ENCODE measurements at regions not wholly inside any gene's neighbourhood (a gene's known extent, or its start where the extent isn't known, plus 50 kb on each side); places are given as distances from the start of the nearest gene placed in this dataset.
"Not testable (repeated sequence)": the region's sequence is repeated elsewhere in the genome, so short reads cannot be mapped to it uniquely, and the experiment has no call there.

GRCh38 chr12:9417341-9417740 lies 190.4 kb downstream of the KLRB1 start:
- intact Hi-C loops (cut with DNase I); H3K36me3 ChIP-seq; ATAC-seq; H3K4me3 ChIP-seq; H3K27ac ChIP-seq; H3K4me1 ChIP-seq; DNase-seq; H3K9me3 ChIP-seq; H3K27me3 ChIP-seq: not testable (repeated sequence)
- WGBS (ENCODE audit: insufficient coverage, low coverage, low lambda C conversion rate, missing lambda C conversion rate), result 80% methylated on average over 2 of the region's 13 CpGs

GRCh38 chr12:9416346-9416745 lies 191.4 kb downstream of the KLRB1 start:
- H3K36me3 ChIP-seq; DNase-seq; intact Hi-C loops (cut with DNase I); H3K4me3 ChIP-seq; ATAC-seq; H3K9me3 ChIP-seq; H3K27ac ChIP-seq; H3K27me3 ChIP-seq; H3K4me1 ChIP-seq: not testable (repeated sequence)
- 85% methylated on average over 6 of the region's 8 CpGs for WGBS (ENCODE audit: insufficient coverage, low coverage, low lambda C conversion rate, missing lambda C conversion rate)

- H3K9me3 ChIP-seq; DNase-seq; ATAC-seq; H3K4me3 ChIP-seq; H3K36me3 ChIP-seq; H3K27ac ChIP-seq; H3K4me1 ChIP-seq; intact Hi-C loops (cut with DNase I); H3K27me3 ChIP-seq: not testable (repeated sequence)
- WGBS (ENCODE audit: insufficient coverage, low coverage, low lambda C conversion rate, missing lambda C conversion rate), result no CpG with 5 or more reads among the region's 3 CpGs
These were observed 191.8 kb downstream of the KLRB1 start for GRCh38 chr12:9415898-9416297.

- intact Hi-C loops (cut with DNase I); ATAC-seq; H3K4me3 ChIP-seq; H3K4me1 ChIP-seq; H3K9me3 ChIP-seq; H3K36me3 ChIP-seq; H3K27me3 ChIP-seq; DNase-seq; H3K27ac ChIP-seq: not testable (repeated sequence)
- WGBS (ENCODE audit: insufficient coverage, low coverage, low lambda C conversion rate, missing lambda C conversion rate), result 73% methylated on average over 6 of the region's 7 CpGs
These were observed 193.9 kb downstream of the KLRB1 start for GRCh38 chr12:9413862-9414261.

- DNase-seq; intact Hi-C loops (cut with DNase I); H3K27ac ChIP-seq; H3K9me3 ChIP-seq; H3K4me1 ChIP-seq; ATAC-seq; H3K36me3 ChIP-seq; H3K4me3 ChIP-seq; H3K27me3 ChIP-seq: not testable (repeated sequence)
- 71% methylated on average over 1 of the region's 3 CpGs for WGBS (ENCODE audit: insufficient coverage, low coverage, low lambda C conversion rate, missing lambda C conversion rate)
These were observed 195.3 kb downstream of the KLRB1 start for GRCh38 chr12:9412459-9412858.

- WGBS (ENCODE audit: insufficient coverage, low coverage, low lambda C conversion rate, missing lambda C conversion rate), result 63% methylated on average over 7 of the region's 7 CpGs
- DNase-seq; H3K27ac ChIP-seq; ATAC-seq; H3K4me1 ChIP-seq; H3K4me3 ChIP-seq; H3K9me3 ChIP-seq; H3K27me3 ChIP-seq; intact Hi-C loops (cut with DNase I); H3K36me3 ChIP-seq: not testable (repeated sequence)
These were observed 196.0 kb downstream of the KLRB1 start for GRCh38 chr12:9411616-9412268.

- WGBS (ENCODE audit: insufficient coverage, low coverage, low lambda C conversion rate, missing lambda C conversion rate), result 36% methylated on average over 4 of the region's 4 CpGs
- H3K27ac ChIP-seq; H3K27me3 ChIP-seq; H3K9me3 ChIP-seq; ATAC-seq; intact Hi-C loops (cut with DNase I); DNase-seq; H3K4me3 ChIP-seq; H3K36me3 ChIP-seq; H3K4me1 ChIP-seq: not testable (repeated sequence)
These were observed 199.2 kb upstream of the PZP start for GRCh38 chr12:9407425-9407748.

GRCh38 chr12:9406564-9407424 lies 198.6 kb upstream of the PZP start:
- intact Hi-C loops (cut with DNase I), result no loop called here
- Histone ChIP-seq H3K4me3 (no peak overlapping the region), H3K36me3 (no peaks in the 10 kb centered on the region), H3K9me3 (no peaks in the 10 kb centered on the region), H3K27ac (no peak overlapping the region), H3K27me3 (no peaks in the 10 kb centered on the region), H3K4me1 (no peaks in the 10 kb centered on the region)
- WGBS (ENCODE audit: insufficient coverage, low coverage, low lambda C conversion rate, missing lambda C conversion rate), result 74% methylated on average over 6 of the region's 46 CpGs
- ATAC-seq, result no peak
- DNase-seq, result no peak
- TF ChIP-seq CTCF (IDR thresholded peaks at IDR 0.05) (no peak), POLR2A (IDR thresholded peaks at IDR 0.05) (no peak)
